ENCODE measurements at regions not wholly inside any gene's neighbourhood (a gene's known extent, or its start where the extent isn't known, plus 50 kb on each side); places are given as distances from the start of the nearest gene placed in this dataset.
A peak's percentile ranks its signal among the peaks of the same experiment; 100 is the strongest.

- peaks cover 47% of the 10 kb centered on the region for H3K27me3 Mint-ChIP-seq (ENCODE audit: low read depth)
- no peak overlapping the region for H3K27ac Mint-ChIP-seq
- H3K4me1 Mint-ChIP-seq (ENCODE audit: low read depth), result no peaks in the 10 kb centered on the region
- no peak overlapping the region for H3K4me3 Mint-ChIP-seq
- DNase-seq (no peak), ATAC-seq (replicated peaks in 1 of 2) (no peak)
- H3K36me3 Mint-ChIP-seq (ENCODE audit: insufficient read depth in 2 of 2), result no peaks in the 10 kb centered on the region
- H3K9me3 Mint-ChIP-seq, result no peaks in the 10 kb centered on the region
Measured at GRCh38 chr6:18600255-18600654, 213.1 kb downstream of the RNF144B start.

DNA sequence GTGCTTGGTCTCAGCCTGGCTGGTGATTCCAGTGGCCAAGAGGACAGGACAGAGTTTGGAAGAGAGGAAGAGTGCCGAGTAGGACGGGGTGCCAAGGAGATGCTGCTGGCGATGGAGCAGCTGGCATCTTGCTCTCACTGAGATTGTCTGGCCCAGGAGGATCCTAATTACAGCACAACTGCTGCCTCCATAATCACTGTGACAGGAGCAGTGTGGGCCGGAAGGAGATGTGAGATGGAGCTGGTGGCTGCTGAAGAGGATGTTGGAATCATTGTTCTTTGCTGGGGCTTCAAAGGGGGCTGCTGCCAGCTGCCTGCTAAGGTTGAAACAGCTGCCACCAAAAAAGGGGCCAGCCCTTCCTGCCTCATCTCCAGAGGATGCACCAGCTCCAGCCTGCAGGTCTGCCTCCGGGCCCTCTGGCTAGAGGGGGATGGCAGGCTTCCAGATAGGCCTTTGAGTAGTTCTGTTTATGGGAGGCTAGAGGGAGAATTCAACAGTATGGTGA lies 214.4 kb downstream of the RNF144B start:
- Mint-ChIP-seq H3K27ac (no peak overlapping the region), H3K9me3 (no peaks in the 10 kb centered on the region), H3K4me1 (ENCODE audit: low read depth) (no peaks in the 10 kb centered on the region)

GRCh38 chr6:18602931-18603330 lies 215.8 kb downstream of the RNF144B start:
- Mint-ChIP-seq H3K27ac (no peak overlapping the region), H3K36me3 (ENCODE audit: insufficient read depth in 2 of 2) (no peaks in the 10 kb centered on the region)

More for the DNA sequence above, 214.4 kb downstream of the RNF144B start:
- H3K27me3 Mint-ChIP-seq (ENCODE audit: low read depth), result peaks cover 51% of the 10 kb centered on the region
- no peaks in the 10 kb centered on the region for H3K36me3 Mint-ChIP-seq (ENCODE audit: insufficient read depth in 2 of 2)
- H3K4me3 Mint-ChIP-seq, result no peak overlapping the region
- DNase-seq, result no peak
- ATAC-seq (replicated peaks in 1 of 2), result no peak

GRCh38 chr6:18603361-18603760 lies 216.2 kb downstream of the RNF144B start:
- no peak overlapping the region for H3K4me3 Mint-ChIP-seq
- H3K27me3 Mint-ChIP-seq (ENCODE audit: low read depth), result peaks cover 53% of the 10 kb centered on the region
- DNase-seq, result no peak
- no peaks in the 10 kb centered on the region for H3K9me3 Mint-ChIP-seq
- no peaks in the 10 kb centered on the region for H3K36me3 Mint-ChIP-seq (ENCODE audit: insufficient read depth in 2 of 2)
- H3K4me1 Mint-ChIP-seq (ENCODE audit: low read depth), result no peaks in the 10 kb centered on the region
- ATAC-seq (replicated peaks in 1 of 2), result no peak
- no peak overlapping the region for H3K27ac Mint-ChIP-seq

More at GRCh38 chr6:18602931-18603330, 215.8 kb downstream of the RNF144B start:
- no peak overlapping the region for H3K4me3 Mint-ChIP-seq
- ATAC-seq (replicated peaks in 1 of 2), result no peak
- H3K9me3 Mint-ChIP-seq, result no peaks in the 10 kb centered on the region
- no peaks in the 10 kb centered on the region for H3K4me1 Mint-ChIP-seq (ENCODE audit: low read depth)
- DNase-seq, result no peak
- peaks cover 51% of the 10 kb centered on the region for H3K27me3 Mint-ChIP-seq (ENCODE audit: low read depth)

DNA sequence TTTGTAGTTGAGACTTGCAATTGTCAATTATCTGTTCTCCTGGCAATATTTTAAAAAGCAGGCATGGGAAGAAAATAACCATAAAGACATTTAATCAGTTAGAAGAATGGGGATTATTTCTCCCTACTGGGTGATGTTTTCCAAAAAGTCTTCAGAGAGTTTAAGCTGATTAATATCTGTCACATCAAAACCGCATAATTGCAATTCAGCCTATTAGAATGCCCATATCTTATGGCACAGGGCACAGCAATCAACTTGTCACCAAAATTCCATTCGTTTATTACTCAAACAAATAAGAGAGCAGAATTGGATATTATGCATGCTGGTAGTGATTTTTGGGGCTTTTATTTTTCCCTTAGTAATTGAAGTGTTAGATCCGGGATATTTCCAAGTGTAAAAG lies 218.7 kb downstream of the RNF144B start:
- DNase-seq (no peak), ATAC-seq (replicated peaks in 1 of 2) (no peak)
- no peaks in the 10 kb centered on the region for H3K4me1 Mint-ChIP-seq (ENCODE audit: low read depth)
- peaks cover 6 to 8% of the 10 kb centered on the region in 2 donors for H3K9me3 Mint-ChIP-seq
- H3K4me3 Mint-ChIP-seq, result no peak overlapping the region
- H3K36me3 Mint-ChIP-seq (ENCODE audit: insufficient read depth in 2 of 2), result no peaks in the 10 kb centered on the region
- H3K27ac Mint-ChIP-seq, result no peak overlapping the region
- peaks cover 45% of the 10 kb centered on the region for H3K27me3 Mint-ChIP-seq (ENCODE audit: low read depth)

GRCh38 chr6:18609715-18610114 lies 222.6 kb downstream of the RNF144B start:
- peaks cover 6 to 9% of the 10 kb centered on the region in 2 donors for H3K9me3 Mint-ChIP-seq
- ATAC-seq (replicated peaks in 1 of 2) (peak; percentile 51 to 74), DNase-seq (no peak)
- H3K36me3 Mint-ChIP-seq (ENCODE audit: insufficient read depth in 2 of 2), result no peaks in the 10 kb centered on the region
- peaks cover 35% of the 10 kb centered on the region for H3K27me3 Mint-ChIP-seq (ENCODE audit: low read depth)
- no peaks in the 10 kb centered on the region for H3K4me1 Mint-ChIP-seq (ENCODE audit: low read depth)
- H3K27ac Mint-ChIP-seq, result no peak overlapping the region
- H3K4me3 Mint-ChIP-seq, result no peak overlapping the region

DNA sequence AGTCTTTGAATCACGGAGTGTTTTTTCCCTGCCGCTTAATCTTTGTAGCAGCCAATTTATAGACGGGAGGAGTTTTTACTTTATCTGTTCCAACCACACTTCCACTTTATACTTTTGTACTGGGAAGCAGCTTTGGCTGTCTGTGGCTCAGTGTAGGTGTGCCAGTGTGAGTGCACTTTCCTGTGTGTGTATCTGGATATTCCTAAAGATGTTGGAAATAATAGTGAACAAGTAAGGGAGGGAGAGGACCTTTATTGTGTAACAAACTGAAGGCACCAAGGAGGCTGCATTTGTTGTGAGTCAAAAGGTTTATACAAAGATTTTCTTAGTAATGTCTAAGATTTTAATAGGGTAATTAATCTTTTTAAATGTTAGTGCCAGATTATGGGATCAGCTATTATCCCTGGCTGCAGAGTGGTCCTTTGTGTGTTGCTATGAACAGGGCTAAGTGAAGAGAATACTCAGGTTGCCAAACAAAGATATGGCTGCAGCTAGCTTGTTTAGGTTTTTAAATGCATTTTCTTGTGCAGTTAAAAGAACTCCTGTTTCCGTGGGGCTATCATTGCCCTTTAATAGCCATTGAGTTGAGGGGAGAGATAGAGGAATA lies 226.3 kb downstream of the RNF144B start:
- no peak overlapping the region for H3K4me3 Mint-ChIP-seq
- H3K36me3 Mint-ChIP-seq (ENCODE audit: insufficient read depth in 2 of 2), result peaks cover 0 to 3% of the 10 kb centered on the region in 2 donors
- peaks cover 28% of the 10 kb centered on the region for H3K27me3 Mint-ChIP-seq (ENCODE audit: low read depth)
- peaks cover 12 to 13% of the 10 kb centered on the region in 2 donors for H3K9me3 Mint-ChIP-seq
- ATAC-seq (replicated peaks in 1 of 2), result no peak
- no peaks in the 10 kb centered on the region for H3K4me1 Mint-ChIP-seq (ENCODE audit: low read depth)
- DNase-seq, result no peak
- H3K27ac Mint-ChIP-seq, result no peak overlapping the region

DNA sequence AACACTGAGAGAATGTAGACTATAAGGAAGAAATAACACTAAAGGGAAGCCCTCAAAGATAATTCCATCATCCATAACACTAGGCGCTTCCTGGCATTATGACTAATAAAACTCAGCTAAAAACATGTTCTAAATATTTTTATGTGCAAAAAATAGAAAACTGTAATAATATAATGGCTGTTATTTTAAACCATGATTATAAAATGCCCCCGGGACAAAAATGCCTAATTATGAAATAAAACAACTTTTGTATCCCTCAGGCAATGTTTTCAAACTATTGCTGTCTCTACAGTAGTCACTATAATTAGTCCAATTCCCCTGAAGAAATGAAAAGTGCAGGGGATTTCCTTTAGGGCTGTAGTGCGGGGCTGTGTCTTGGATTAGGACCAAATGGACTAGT lies 242.4 kb downstream of the RNF144B start:
- Mint-ChIP-seq H3K9me3 (no peaks in the 10 kb centered on the region), H3K27ac (no peak overlapping the region), H3K4me3 (no peak overlapping the region), H3K36me3 (ENCODE audit: insufficient read depth in 2 of 2) (no peaks in the 10 kb centered on the region), H3K27me3 (ENCODE audit: low read depth) (no peaks in the 10 kb centered on the region), H3K4me1 (ENCODE audit: low read depth) (no peaks in the 10 kb centered on the region)
- DNase-seq (no peak), ATAC-seq (replicated peaks in 1 of 2) (no peak)

DNA sequence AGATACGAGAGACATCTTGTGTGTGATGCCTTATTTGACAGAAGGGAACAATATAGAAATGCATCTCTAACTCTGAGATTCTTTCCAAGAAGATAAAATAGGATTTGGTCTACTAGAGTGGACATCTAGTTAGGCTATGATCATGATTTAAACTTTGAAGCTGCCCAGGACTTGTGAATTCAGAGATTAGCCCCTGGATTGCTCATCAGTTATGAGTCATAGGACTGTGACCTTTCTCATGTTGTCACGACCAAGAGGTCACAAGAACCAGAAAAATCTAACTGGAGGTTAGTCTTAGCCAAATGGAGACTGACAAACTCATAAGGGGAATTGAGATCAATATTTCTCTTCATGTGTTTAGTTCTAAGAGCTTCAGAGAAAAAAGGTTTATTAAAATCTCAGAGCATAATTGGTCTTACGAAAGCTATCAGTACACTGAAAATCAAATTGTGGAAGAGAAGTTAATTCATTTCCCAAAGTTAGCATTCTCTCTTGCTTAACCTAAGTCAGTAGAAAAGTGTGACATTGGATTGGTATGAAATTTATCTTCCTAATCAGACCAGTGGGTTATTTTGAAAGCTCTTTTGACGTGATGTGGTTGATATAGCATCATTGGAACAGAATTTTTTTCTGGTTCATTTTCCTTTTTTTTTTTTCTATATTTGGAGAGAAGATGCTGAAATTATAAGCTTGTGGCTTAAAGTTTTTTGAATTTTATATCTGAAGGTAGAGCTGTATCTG lies 245.7 kb downstream of the RNF144B start:
- no peak for DNase-seq
- Mint-ChIP-seq H3K4me1 (ENCODE audit: low read depth) (no peaks in the 10 kb centered on the region), H3K4me3 (no peak overlapping the region), H3K27ac (no peak overlapping the region), H3K9me3 (no peaks in the 10 kb centered on the region), H3K36me3 (ENCODE audit: insufficient read depth in 2 of 2) (no peaks in the 10 kb centered on the region), H3K27me3 (ENCODE audit: low read depth) (no peaks in the 10 kb centered on the region)
- peak; percentile 51 to 65 for ATAC-seq (replicated peaks in 1 of 2)

- Mint-ChIP-seq H3K4me3 (no peak overlapping the region), H3K27me3 (ENCODE audit: low read depth) (no peaks in the 10 kb centered on the region), H3K27ac (no peak overlapping the region), H3K4me1 (ENCODE audit: low read depth) (no peaks in the 10 kb centered on the region), H3K36me3 (ENCODE audit: insufficient read depth in 2 of 2) (no peaks in the 10 kb centered on the region), H3K9me3 (peaks cover 0 to 7% of the 10 kb centered on the region in 2 donors)
- no peak for DNase-seq
- ATAC-seq (replicated peaks in 1 of 2), result no peak
Measured at GRCh38 chr6:18634912-18635311, 247.8 kb downstream of the RNF144B start.

- no peaks in the 10 kb centered on the region for H3K27me3 Mint-ChIP-seq (ENCODE audit: low read depth)
- no peak overlapping the region for H3K4me3 Mint-ChIP-seq
- no peaks in the 10 kb centered on the region for H3K36me3 Mint-ChIP-seq (ENCODE audit: insufficient read depth in 2 of 2)
- ATAC-seq (replicated peaks in 1 of 2), result no peak
- H3K27ac Mint-ChIP-seq, result no peak overlapping the region
- DNase-seq, result no peak
- H3K9me3 Mint-ChIP-seq, result peaks cover 2 to 7% of the 10 kb centered on the region in 2 donors
- H3K4me1 Mint-ChIP-seq (ENCODE audit: low read depth), result no peaks in the 10 kb centered on the region
Measured at GRCh38 chr6:18640134-18640533, 253.0 kb downstream of the RNF144B start.

DNA sequence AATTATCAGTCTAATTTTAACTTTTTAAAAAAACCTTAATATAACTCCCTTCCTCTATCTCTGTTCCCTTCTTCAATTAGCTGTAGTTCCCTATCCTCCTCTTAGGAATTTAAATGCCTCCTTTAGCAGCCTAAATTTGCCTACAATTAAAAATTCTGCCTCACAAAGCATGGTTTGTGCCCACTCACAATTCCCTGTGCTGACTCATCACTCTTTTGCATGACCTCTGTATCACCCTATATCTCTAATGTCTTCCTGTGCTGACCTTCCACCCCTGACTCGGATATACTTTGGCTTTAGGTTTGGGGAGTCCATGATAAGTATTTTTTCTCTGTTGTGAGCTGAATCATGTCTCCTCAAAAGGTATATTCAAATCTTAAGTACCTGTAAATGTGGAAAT lies 253.6 kb downstream of the RNF144B start:
- H3K4me1 Mint-ChIP-seq (ENCODE audit: low read depth), result no peaks in the 10 kb centered on the region
- ATAC-seq (replicated peaks in 1 of 2), result no peak
- no peak overlapping the region for H3K27ac Mint-ChIP-seq
- no peak overlapping the region for H3K4me3 Mint-ChIP-seq
- H3K27me3 Mint-ChIP-seq (ENCODE audit: low read depth), result no peaks in the 10 kb centered on the region
- H3K36me3 Mint-ChIP-seq (ENCODE audit: insufficient read depth in 2 of 2), result no peaks in the 10 kb centered on the region
- DNase-seq, result no peak
- peaks cover 2 to 7% of the 10 kb centered on the region in 2 donors for H3K9me3 Mint-ChIP-seq

DNA sequence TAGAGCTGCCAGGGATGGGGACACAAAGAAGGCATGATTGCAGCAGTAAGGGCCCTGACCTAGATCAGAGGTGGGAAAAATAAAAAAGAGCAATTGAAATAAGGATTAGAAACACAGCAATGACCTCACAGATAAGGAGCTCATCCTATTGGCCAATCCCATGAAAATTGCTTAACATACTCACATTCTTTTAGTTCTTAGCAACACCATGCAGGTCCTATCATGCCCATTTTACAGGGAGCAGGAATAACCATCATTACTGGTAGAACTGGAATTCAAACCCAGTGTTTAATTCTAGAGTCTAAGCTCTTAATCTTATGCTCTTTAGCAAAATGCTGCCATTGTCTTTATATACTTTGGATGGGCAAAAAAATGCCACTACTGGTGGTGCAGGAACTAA lies 267.7 kb downstream of the RNF144B start:
- no peaks in the 10 kb centered on the region for H3K4me1 Mint-ChIP-seq (ENCODE audit: low read depth)
- ATAC-seq (replicated peaks in 1 of 2), result no peak
- H3K9me3 Mint-ChIP-seq, result peaks cover 9 to 10% of the 10 kb centered on the region in 2 donors
- no peaks in the 10 kb centered on the region for H3K27me3 Mint-ChIP-seq (ENCODE audit: low read depth)
- peaks cover 0 to 2% of the 10 kb centered on the region in 2 donors for H3K36me3 Mint-ChIP-seq (ENCODE audit: insufficient read depth in 2 of 2)
- no peak overlapping the region for H3K27ac Mint-ChIP-seq
- no peak overlapping the region for H3K4me3 Mint-ChIP-seq
- DNase-seq, result no peak

All from activated T-cell treated with anti-CD3 and anti-CD28 coated beads, Interleukin-2, amount 50 U/mL, for 72 hours (primary cell).